Activated CD4-positive, alpha-beta T cell treated with anti-CD3 and anti-CD28 coated beads, Interleukin-2, amount 50 U/mL, for 24 hours (primary cell): ENCODE measurements at regions not wholly inside any gene's neighbourhood (a gene's known extent, or its start where the extent isn't known, plus 50 kb on each side); places are given as distances from the start of the nearest gene placed in this dataset.
A peak's percentile ranks its signal among the peaks of the same experiment; 100 is the strongest.
"Not testable (repeated sequence)": the region's sequence is repeated elsewhere in the genome, so short reads cannot be mapped to it uniquely, and the experiment has no call there.

ENCODE experiments used
- DNase-seq, 2 donors: peaks; one replicate each; pipeline ENCODE4 v3.0.0-alpha.2; 2020; ENCODE audit warnings: low read depth in 1 of 2, low spot score in 1 of 2

DNA sequence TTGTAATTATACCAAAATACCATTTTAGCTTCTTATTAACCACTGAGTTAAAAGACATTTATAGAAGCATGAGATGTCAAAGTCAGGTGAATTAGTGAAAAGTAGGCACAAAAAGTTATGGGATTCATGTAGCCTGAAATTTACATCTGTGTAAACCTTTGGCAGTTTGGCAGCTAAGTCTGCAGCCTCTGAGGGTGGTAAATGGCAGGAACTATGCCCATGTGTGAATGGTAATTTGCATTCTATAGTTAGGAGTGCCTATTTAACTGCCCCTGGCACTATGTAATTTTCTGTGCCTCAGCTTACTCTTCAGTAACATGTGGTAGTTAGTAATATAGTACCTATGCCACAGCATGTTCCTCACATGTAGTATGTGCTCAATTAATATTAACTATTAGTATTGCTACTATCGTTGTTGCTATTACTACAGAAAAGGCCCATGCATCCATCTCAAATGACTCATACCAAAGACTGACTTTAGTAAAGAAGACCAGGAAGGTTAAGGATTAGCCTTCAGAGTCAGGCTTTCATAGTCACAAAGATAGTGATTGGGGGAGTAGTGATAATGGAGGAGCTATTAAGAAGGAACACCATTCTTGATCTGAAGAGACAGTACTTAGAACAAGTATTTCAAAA lies 258.7 kb upstream of the BTG1 start:
- DNase-seq, result no peak

- DNase-seq, result peak in 1 of 2 donors; percentile 72
Observed at GRCh38 chr12:92403210-92404175, 257.8 kb upstream of the BTG1 start.

GRCh38 chr12:92402415-92402814 lies 256.8 kb upstream of the BTG1 start:
- no peak for DNase-seq

DNA sequence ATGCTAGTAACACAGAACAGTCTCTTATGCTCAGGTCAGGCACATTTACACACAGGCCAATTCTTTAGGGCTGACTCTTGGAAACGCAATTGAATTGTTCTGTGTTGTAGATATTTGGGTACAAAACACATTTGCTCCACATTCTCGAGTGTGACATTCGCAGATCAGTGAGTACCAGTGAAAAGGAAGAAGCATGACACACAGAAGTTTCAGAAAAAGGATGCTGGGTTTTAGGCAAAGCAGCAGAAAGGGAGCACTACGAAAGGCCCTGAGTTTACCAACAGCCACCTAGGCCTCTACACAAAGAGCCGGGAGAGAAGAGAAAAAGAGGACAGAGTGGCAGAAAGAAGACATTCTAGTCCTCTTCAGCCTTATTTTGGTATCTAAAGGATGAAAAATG lies 254.4 kb upstream of the BTG1 start:
- DNase-seq, result no peak

DNA sequence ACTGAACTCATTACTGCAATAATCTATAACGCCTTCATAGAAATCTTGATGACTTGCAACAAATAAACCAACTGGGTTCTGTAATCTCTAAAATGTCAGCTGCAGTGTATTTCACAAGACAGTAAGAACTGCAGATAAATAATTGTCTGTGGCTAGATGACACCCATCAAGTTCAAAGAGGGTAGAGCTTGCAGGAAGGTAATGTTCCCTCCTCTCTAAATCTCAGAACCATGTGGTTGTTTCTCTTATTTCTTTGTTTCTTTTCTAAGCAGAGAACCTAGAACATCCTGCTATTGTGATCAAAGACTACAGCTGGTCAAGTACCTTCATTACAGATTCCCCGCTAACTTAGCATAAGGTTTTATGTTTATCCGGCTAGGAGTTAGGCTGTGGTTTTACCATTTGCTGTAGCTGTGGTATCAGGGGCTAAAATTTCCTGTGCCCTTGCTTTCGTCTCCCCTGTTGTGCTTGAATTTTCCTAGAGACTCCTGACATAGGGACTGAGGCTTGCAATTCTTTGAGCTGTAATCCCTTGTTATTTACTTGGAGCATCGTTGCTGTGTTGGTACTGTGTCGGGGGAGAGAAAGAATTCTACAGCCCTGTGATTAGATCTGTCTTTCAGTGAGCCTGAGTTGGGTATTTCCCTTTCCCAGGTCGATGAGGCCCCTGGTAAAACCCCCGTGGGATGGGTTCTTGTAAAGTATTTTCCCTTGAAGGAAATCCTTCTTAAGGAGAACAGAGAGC lies 253.1 kb upstream of the BTG1 start:
- no peak for DNase-seq

GRCh38 chr12:92396647-92397252 lies 251.1 kb upstream of the BTG1 start:
- no peak for DNase-seq

DNA sequence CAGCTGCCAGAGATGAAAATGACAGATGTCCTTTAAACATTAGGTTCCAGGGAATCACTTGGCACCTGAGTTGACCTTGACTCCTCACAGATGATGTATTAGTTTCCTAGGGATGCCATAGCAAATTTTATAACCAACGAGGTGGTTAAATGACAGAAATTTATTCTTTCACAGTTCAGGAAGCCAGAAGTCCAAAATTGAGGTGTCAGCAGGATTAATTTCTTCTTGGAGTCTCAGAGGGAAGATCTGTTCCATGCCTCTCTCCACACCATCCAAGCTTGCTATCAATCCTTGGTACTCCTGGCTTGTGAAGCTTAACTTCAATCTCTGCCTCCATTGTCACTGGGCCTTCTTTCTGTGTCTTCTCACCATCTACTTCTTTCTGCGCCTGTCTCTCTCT lies 249.7 kb upstream of the BTG1 start:
- DNase-seq, result no peak

GRCh38 chr12:92394895-92395294 lies 249.2 kb upstream of the BTG1 start:
- DNase-seq, result no peak

GRCh38 chr12:92393504-92393903 lies 247.9 kb upstream of the BTG1 start:
- no peak for DNase-seq

DNA sequence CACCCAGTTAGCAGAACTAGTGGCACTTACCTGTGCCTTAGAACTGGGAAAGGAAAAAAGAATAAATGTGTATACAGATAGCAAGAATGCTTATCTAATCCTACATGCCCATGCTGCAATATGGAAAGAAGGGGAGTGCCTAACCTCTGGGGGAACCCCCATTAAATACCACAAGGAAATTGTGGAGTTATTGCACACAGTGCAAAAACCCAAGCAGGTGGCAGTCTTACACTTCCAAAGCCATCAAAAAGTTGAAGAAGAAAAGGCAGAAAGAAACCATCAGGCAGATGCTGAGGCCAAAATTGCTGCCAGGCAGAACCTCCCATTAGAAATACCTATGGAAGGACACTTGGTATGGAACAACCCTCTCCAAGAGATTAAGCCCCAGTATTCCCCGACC lies 246.1 kb upstream of the BTG1 start:
- DNase-seq, result not testable (repeated sequence)

- no peak for DNase-seq
Observed at GRCh38 chr12:92389466-92389865, 243.8 kb upstream of the BTG1 start.

- DNase-seq, result no peak
Observed at GRCh38 chr12:92385296-92385695, 239.7 kb upstream of the BTG1 start.

DNA sequence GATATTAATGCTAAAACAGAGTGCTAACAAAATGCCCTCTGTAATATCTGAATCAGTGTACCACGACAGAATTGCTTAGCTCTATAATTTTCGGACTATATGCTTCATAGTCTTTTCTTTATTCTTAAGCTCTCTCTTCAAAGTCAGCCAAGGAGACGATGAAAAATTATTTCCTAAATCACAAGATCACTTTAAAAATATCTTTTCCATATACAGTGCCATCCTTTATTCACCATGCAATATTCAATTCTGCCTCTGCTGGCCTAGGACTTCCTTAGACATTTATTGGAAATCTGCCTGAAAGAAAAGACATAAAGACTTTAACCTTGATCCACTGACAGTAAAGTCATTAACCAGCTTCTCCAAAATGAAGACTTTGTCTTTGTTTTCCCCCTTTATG lies 238.9 kb upstream of the BTG1 start:
- DNase-seq, result no peak

- no peak for DNase-seq
Observed at GRCh38 chr12:92382383-92382878, 236.8 kb upstream of the BTG1 start.

DNA sequence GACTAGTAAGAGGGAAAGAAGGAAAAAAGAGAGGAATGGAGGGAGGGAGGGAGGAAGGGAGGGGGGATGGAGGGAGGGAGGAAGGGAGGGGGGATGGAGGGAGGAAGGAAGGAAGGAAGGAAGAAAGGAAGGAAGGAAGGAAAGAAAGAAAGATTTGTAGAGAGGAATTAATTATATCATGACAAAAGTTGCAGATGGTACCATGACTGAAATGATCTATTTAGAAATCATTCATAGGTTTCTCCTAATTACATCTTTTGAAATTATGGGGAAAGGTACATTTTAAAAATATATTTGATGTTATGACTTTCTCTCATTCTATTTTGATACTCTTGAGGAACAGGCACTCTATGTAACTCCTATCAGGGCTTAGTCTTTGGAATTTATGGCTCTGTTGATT lies 236.2 kb upstream of the BTG1 start:
- no peak for DNase-seq

- DNase-seq, result no peak
Observed at GRCh38 chr12:92378682-92379479, 233.2 kb upstream of the BTG1 start.

DNA sequence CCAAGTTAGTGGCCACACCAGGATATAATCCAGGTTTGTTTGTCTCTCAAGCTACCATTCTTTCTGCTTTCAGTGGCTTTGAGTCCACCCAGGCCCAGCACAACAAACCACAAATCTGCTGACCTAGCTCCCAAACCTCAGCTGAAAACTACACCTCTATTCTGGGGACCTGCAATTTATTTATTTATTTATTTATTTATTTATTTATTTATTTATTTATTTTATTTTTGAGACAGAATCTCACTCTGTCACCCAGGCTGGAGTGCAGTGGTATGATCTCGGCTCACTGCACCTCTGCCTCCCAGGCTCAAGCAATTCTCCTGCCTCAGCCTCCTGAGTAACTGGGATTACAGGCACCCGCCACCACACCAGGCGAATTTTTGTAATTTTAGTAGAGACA lies 229.9 kb upstream of the BTG1 start:
- DNase-seq, result not testable (repeated sequence)

DNA sequence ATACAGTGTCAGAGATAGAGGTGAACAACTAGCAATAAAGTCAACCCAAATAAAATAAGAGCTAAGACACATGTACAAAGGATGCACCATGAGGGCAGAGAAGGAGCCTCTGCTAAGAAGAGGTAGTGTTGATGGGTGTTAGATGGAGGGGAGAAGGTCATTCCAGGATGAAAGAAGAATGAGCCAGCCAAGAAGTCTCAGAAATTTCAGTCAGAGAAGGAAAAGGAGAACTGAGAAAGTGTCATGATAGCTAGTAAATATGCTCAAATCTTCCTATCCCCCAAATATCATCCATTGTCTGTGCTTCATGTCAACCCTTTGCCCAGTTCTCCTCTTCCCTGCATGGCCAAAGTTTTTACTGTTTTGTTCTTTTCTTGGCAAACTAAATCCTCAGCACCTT lies 225.2 kb upstream of the BTG1 start:
- DNase-seq, result no peak

DNA sequence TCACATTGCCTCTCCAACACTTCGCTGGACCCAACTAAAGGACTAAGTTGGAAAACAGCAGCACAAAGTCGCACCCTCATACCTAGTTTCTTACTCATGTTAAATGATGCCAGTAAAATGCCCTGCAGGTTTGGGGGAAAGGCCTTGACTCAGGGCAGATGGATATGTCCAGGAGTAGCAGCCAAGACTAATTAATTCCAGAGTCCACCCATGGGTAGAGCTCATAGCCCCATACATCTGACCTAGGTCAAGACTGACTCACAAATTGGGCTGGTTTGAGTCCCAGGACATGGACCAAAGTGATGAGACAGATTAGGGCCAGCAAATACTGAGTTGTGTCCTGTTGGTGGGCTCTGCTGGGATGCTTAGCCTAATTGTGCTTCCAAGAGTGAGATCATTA lies 224.0 kb upstream of the BTG1 start:
- no peak for DNase-seq

GRCh38 chr12:92369056-92369455 lies 223.4 kb upstream of the BTG1 start:
- no peak for DNase-seq
